ELF-1 (cell line): ENCODE measurements at regions not wholly inside any gene's neighbourhood (a gene's known extent, or its start where the extent isn't known, plus 50 kb on each side); places are given as distances from the start of the nearest gene placed in this dataset.
"Not testable (repeated sequence)": the region's sequence is repeated elsewhere in the genome, so short reads cannot be mapped to it uniquely, and the experiment has no call there.

Experiments used
- DNase-seq: peaks from one replicate; pipeline ENCODE4 v3.0.0-alpha.2; 2016; ENCODE audit warnings: low read depth, low spot score

DNA sequence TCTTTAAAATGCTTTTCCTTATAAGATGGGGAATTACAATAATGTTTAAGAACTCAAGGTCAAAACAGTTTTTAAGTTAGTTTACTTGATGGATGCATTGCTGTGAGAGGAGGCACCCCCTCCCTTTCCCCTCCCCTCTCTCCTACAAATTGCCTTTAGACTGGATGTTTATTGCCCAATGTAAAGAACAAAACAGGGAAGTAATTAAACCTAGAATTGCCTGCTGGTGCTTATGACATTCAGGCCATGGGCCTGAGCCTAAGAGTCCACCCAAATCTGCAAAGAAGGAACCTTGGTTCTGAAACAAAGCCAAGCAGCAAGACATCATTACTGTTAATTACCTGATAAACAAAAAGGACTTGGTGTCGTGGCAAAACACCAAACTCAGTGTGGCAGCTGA, 630.3 kb downstream of the ISL1 start:
- DNase-seq: peak; percentile 50

DNA sequence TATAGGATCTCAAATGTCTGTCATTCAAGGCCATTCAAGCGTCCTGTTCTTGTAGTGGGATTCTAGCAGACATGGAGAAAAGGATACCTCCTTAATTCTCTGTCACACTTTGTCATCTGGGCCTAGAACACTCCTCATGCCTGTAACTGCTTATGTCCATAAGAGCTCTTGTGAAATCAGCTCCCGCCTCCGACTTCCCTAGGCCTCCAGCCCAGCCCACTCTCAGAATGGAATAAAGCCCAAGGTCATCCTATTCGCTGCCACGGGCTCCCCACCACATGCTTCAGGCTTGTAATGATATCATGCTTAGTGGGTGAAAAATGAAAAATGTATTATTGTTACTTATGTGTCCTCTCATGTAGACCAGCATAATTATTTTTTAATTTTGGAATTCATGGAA, 632.5 kb downstream of the ISL1 start:
- DNase-seq: no peak

DNA sequence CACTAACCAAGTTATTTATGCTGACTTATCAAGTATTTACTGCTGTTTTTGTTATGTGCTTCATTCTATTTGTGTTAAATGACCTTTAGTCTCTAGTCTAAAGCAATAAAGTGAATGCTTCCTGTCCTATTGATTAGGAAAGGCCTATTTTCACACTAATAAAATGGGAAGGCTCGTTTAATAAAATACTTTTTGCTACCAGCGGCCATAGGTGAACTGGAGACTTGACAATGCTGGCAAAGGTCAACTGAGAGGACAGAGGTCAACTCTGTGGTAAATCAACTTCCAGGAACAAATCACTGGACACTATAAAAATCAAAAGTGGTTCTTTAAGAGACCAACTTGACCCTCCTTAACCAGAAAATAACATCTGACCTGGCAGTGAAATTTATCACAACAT, 634.3 kb downstream of the ISL1 start:
- no peak for DNase-seq

DNA sequence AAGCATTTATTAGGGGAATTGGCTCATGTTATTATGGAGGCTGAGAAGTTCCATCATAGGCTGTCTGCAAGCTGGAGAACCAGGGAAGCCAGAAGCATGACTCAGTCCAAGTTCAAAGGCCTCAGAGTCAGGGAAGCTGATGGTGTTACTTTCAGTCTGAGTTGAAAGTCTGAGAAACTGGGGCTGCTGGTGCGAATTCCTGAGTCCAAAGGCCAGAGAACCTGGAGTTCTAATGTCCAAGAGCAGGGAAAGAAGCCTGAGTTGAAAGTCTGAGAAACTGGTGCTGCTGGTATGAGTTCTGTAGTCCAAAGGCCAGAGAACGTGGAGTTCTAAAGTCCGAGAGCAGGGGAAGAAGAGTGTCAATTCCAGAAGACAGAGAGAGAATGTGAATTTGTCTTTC, 641.1 kb downstream of the ISL1 start:
- DNase-seq: no peak

DNA sequence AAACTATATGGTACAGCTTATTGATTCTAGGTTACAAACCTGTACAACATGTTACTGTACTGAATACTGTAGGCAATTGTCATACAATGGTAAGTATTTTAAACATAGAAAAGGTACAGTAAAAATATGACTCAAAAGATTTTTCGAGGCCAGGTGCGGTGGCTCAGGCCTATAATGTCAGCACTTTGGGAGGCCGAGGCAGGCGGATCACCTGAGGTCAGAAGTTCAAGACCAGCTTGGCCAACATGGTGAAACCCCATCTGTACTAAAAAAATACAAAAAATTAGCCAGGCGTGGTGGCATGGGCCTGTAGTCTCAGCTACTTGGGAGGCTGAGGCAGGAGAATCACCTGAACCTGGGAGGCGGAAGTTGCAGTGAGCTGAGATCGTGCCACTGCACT, 646.6 kb downstream of the ISL1 start:
- not testable (repeated sequence) for DNase-seq

DNA sequence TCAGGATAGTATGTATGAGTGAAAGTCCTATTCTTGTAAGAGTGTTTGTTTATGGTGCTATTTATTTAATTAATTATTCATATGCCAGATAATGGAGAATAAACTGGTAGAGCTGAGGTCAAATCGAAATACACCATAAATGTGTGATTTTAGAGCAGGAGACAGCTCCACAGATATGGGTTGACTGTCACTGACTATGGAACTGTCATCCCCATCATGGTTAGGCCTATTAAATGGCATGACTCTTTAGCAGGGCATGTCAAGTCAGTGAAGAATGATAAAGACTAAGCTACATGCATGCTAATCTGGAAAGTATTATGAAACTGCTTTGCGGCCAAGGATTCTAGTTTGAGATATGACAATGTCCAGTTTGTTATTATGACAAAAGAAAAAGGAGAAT, 658.6 kb downstream of the ISL1 start:
- no peak for DNase-seq

DNA sequence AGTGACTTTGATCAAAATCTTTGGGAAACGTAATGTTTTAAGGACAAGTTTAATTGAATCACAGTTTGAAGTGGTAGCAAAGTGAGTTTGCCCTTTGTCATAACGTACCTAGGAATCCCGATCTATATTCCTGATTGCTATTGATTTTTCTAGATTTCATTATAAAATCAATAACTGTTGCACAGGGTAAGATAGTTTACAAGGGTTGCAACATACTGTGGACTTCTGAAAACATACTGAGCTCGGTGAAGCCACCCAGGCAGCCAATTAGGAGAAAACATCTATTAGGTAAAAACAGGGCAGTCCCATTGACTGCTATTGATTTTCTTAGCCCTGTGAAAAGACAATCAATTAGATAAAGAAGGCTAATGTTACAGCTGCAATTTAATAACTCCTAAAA, 659.9 kb downstream of the ISL1 start:
- no peak for DNase-seq

DNA sequence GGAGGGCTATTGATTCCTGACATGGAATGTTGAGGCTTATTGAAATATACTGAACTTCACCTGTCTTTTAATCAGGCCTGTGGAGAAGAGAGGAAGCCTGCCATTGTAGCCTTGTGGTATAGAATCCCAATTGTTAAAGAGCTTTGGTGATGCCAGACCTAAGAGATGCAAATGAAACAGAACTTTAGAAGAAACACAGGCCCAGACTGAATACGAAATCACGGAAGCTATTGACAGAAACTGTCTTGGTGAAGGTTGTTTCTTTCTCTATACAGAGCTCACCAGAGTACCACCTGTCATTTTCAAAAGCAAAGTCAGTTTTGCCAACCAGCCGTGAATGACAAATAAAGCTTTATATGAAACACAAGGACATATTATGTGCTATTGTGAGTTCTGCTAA, 660.3 kb downstream of the ISL1 start:
- DNase-seq: no peak

DNA sequence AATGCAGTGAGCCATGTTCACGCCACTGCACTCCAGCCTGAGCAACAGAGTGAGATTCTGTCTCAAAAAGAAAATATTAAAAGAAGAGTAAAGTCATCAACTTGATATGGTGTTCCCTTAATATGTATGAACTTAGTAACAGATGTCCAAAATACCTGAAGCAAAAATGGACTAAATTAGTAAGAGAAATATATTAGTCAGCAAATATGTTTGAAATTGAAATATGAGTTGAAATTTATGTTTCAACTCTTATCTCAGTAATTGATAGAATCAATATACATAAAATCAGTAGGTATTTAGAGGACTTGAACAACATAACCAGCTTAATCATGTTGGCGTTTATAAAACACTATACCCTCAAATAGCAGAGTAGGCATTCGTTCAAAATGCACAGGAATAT, 668.5 kb downstream of the ISL1 start:
- DNase-seq: no peak

DNA sequence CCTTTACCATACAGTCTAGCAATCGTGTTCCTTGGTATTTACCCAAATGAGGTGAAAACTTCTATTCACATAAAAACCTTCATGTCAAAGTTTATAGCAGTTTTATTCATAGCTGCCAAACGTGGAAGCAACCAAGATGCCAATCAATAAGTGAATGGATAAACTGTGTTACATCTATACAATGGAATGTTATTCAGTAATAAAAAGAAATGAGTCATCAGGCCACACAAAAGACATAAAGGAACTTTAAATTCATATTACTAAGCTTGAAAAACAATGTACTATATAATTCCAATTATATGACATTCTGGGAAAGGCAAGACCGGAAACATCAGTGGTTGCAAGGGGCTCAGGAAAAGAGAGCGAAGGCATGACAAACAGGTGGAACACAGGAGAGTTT, 679.9 kb downstream of the ISL1 start:
- DNase-seq: no peak

DNA sequence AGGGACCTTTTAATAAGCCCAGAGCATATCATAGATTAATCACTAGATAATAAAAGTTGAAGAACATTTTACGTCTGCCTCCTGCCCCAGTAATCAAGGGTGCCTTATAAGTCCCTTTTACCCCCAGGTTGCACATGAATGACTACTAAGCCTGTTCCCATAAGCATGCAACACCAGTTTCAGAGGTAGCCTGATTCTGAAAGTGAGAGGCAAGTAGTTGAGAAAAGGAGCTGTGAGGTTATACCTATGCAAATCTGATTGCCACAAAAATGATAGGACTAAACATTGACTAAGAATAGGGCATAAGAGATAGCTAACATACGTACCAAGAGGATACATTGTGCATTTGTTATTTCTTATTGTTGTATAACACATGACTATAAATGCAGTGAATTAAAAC, 681.9 kb downstream of the ISL1 start:
- DNase-seq: no peak

DNA sequence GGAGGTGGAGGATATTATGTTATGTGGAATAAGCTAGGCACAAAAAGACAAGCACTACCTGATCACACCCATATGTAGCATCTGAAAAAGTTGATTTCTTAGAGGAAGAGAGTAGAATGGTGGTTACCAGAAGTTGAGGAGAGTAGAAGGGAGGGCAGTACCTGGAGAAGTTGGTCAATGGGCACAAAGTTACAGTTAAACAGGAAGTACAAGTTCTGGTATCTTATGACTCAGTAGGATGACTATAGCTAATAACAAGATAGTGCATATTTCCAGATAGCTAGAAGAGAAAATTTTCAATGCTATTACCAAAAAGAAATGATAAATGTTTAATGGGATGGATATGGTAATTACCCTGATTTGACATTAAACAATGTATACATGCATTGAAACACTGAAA, 686.7 kb downstream of the ISL1 start:
- DNase-seq: no peak

DNA sequence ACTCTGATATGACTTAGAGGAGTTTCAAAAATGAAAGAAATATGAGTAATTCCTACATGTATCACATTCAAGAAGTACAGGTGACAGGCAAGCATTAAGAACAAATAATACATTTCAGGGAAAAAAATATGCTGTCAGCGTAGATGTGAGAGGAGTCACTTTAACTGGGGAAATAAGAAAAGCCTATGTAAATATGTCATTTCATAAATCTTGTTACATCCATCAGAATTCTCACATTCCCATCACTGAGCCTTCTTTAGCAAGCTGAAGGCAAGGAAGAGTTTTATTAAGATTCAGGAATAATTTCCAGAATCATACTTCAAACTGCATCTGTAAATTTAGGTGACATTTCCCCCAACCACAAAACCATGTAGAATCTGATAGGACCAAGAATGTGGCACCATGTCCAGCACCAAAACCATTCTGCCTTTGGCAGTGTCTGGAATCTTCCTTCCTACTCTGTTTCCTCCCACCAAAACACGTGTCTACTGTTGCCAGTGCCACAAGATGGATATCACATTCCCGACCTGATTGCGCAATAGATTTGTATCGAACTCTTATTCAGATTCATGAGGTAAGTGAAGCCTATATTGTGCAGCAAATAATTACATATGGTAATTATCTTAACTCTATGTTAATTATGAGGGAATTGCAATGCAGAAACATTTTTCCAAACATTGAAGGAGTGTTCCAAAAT, 690.9 kb downstream of the ISL1 start:
- DNase-seq: no peak

DNA sequence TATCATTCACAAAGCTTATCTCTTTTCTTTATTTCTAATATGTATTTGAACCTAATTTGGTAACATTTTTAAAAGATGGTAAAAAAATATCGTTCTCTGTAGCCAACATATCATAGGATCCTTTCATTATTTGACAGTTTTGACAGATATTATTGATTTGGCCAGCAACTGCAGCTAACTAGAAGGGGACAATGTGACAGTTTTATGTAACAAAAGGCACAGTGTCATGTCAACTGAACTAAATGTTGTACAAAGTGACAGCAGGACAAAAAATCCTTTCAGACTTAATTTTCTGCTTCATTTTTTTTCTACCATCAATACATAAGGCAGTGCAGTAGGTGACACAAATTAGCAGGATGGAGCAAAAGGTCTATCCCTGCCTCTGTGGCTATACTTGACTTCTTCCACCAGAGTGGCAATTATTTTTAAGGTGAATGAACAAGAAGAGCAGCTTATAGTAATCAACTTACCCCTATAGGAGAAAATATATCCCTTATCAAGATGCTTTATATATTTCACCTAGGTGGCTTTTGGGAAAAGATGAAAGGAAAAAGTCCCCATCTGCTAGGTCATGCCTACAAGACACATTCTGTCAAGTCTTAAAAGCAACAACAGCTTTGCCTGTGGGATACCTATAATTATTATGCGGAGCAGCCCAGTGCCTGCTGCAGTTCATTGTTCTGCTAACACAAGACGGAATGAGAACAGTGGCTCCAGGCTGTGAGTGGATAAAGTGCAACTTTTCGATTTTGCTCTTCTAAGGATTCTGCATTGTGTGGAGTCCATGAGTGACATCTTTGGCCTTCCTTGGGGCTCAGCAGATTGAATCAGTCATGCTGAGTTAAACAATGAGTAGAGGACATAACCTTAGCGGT, 694.9 kb downstream of the ISL1 start:
- DNase-seq: peak; percentile 70

DNA sequence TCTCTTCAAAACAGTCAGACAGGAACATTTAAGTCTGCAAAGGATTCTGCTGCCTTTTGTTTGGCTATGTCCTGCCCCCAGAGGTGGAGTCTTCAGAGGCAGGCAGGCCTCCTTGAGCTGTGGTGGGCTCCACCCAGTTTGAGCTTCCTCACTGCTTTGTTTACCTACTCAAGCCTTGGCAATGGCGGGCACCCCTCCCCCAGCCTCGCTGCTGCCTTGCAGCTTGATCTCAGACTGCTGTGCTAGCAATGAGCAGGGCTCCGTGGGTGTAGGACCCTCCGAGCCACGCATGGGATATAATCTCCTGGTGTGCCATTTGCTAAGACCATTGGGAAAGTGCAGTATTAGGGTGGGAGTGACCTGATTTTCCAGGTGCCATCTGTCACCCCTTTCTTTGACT, 685.4 kb upstream of the ITGA1 start:
- DNase-seq: not testable (repeated sequence)

DNA sequence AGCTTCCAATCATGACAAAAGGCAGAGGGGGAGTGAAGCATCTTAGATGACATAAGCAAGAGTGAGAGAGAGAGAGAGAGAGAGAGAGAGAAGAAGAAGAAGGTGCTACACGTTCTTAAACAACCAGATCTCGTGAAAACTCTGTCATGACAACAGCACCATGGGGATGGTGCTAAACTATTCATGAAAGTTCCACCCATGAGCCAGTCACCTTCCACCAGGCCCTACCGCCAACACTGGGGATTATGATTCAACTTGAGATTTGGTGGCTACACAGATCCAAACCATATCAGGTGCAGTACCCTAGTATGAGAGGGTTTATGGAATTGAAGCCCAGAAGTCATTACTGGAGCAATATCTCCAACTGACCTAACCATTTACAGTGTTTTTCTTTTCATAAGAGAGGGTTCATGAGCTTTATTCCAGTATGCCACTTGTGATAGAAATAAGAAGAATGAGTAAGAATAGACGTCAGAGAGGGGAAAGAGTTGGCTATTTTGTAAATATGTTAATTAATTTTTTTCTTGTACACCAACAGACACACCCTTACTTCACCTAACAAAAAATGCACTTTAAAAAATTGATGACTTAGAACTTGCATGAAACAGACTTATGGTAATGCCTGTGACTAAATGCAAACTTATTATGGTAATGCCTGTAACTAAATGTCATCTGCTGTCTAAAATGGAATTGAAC, 680.4 kb upstream of the ITGA1 start:
- no peak for DNase-seq

DNA sequence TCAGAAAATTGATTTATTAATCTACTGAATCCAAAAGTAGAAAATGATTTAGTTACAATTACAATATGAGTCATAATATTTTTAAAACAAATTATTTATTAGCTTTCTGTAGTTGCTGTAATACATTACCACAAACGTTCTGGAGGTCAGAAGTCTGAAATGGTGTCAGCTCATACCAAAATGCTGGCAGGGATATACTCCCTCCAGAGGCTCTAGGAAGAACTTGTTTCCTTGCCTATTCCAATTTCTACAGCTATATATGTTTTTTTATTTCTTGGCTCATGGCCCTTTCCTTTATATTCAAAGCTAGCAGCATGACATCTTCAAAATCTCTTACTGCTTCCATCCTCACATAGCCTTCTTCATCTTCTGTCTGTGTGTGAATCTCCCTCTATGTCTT, 667.9 kb upstream of the ITGA1 start:
- no peak for DNase-seq

DNA sequence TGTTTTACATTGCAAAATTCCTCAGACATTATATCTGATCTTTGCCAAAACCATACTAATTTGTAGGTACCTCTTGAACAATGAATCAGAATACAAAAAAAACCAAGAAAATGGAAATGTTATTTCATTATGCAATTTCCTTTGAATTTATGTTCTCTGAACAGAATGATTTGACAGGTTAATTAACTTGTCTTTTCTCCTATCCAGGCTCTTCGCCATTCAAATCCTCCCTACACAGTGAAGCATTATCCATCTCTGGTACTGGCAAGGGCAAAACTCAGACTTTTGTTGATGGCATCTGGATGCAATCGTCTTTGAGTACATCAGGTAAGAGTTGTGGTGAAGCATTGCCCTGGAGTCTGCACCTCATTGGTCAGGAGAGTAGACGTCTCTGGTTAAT, 655.7 kb upstream of the ITGA1 start:
- DNase-seq: no peak

DNA sequence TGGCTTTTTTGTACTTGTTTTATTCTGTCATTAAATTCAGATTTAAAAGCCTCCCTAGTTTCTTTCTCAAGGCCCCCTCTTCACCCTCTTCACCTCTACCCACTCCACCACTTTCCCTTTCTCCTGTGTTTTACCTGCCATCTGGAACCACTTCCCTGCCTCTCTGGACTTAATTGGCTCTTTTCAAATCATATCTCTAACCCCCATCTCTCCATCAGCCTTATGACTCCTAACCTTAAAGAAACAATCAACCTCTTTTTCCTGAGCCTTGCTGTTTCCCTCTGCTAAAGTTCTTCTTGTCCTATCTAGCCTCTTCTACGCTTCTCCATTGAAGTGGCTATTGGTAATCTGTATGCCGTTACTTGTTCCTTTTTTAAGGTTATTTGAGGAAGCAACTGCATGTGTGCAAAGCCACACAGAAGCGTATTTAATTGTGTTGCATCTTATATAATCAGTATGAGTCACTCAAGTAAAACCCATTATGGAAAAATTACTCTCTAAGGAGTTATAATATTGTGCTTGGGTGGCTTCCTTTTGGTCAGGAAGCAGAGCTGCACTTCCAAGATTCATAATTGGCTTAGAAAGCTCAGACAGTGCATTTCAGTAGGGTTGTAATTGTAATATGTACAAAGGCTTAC, 653.6 kb upstream of the ITGA1 start:
- DNase-seq: no peak

DNA sequence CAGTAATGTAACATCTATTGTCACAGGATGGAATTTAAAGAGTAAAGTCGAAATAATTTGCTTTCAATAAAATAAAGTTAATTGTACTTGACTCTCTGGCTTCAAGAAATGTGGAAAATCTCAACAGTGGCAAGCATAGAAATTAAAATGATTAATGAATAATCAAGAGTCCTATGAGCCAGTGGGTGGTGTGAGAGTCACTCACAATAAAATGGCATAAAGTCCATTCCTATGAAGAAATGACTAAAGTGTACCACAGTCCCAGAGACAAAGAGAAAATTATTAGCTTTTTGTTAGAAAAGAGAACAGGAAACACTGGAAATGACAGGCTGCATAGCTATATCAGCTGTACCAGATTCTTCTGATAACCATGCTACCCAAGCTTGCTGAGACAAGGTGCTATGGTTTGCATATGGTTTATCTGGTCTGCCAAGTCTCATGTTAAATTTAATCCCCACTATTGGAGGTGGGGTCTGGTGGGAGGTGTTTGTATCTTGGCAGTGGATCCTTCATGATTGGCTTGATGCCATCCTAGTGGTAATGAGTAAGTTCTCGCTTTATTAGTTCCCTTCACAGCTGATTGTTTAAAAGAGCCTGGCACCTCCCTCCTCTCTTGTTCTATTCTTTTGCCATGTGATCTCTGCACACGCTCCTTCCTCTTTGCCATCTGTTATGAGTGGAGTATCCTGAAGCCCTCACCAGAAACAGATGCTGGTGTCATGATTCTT, 647.7 kb upstream of the ITGA1 start:
- DNase-seq: no peak

DNA sequence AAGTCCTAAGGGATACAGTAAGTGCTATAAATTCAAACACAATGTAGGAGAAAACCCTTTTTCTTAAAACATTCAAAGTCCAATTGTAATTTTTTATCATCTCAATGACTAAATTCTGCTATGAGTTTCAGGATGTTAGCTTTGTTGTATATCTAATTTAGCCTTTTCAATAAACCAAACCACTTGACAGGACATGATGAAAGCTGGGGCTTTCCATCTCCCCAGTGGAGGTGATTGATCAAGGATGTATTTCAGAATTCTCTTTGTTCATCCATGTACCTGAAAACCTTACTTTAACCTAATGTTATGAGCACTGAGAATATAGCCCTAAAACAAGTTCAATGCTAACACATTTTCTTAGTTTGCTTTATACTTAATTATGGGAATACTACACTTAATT, 639.0 kb upstream of the ITGA1 start:
- DNase-seq: no peak

DNA sequence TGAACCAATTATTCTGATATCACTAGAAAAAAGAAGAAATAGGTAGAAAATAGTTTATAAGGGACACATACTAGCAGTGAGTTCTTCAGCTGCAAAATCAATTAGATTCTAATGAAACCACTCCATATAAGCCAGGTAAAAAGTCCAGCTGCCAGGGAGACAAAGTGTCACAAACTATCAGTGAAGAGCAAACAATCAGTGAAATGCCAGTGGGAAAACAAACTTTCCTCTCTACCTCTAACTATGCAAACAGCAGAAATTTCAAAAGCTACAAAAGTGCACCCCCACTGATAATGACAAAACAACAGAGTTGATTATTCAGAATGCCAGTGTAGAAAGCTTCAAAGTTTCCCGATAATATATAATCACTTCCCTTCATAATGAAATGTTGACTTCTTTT, 637.2 kb upstream of the ITGA1 start:
- no peak for DNase-seq
